PC-3 (cell line): ENCODE measurements at regions not wholly inside any gene's neighbourhood (a gene's known extent, or its start where the extent isn't known, plus 50 kb on each side); places are given as distances from the start of the nearest gene placed in this dataset.
"Not testable (repeated sequence)": the region's sequence is repeated elsewhere in the genome, so short reads cannot be mapped to it uniquely, and the experiment has no call there.

ENCODE experiments used
- CTCF ChIP-seq: fragments of 300-600 bp; sonication (generic); conservative IDR thresholded peaks from 2 replicates; pipeline ENCODE4 v1.5.1; 2017; ENCODE audit warnings: antibody characterized with exemption, low read depth, mild to moderate bottlenecking, low read length
- EZH2 ChIP-seq: fragments of 300-600 bp; sonication (generic); IDR thresholded peaks from one replicate; pipeline ENCODE4 v1.6.1; 2017; ENCODE audit warnings: antibody characterized with exemption, mild to moderate bottlenecking, low read length; ENCODE audit not compliant: unreplicated experiment

- TF ChIP-seq CTCF, EZH2: not testable (repeated sequence)
These were observed 101.5 kb downstream of the SLC16A1 start for GRCh38 chr1:112854368-112854984.
